ENCODE measurements at regions not wholly inside any gene's neighbourhood (a gene's known extent, or its start where the extent isn't known, plus 50 kb on each side); places are given as distances from the start of the nearest gene placed in this dataset.

GRCh38 chr9:88746029-88746742 is 211.2 kb downstream of the NXNL2 start:
- H3F3A ChIP-seq (ENCODE audit: insufficient read depth, low read length) = no peaks in the 10 kb centered on the region
- no peaks in the 10 kb centered on the region for H3K9me3 ChIP-seq (replicated peaks; ENCODE audit: insufficient read depth, low read length)
- no peaks in the 10 kb centered on the region for H3K79me2 ChIP-seq (ENCODE audit: low read length)
- H3K36me3 ChIP-seq (replicated peaks; ENCODE audit: insufficient read depth, low read length) = no peaks in the 10 kb centered on the region
- H3K4me1 ChIP-seq (ENCODE audit: low read length) = 0 out of 2 replicates have a peak, but pooled peaks cover 9% of the 10 kb centered on the region
- H3K9me2 ChIP-seq (replicated peaks; ENCODE audit: insufficient read depth, low read length) = no peaks in the 10 kb centered on the region
- no peak overlapping the region for H3K4me3 ChIP-seq (ENCODE audit: low read length)
- no peaks in the 10 kb centered on the region for H4K20me1 ChIP-seq (ENCODE audit: insufficient read depth, low read length)
- peak overlapping the region; percentile 22; the same call in 1 of the 2 replicates for H3K4me2 ChIP-seq (ENCODE audit: low read depth, low read length)
- no peaks in the 10 kb centered on the region for H3K27me3 ChIP-seq (replicated peaks; ENCODE audit: insufficient read depth, low read length)
- TF ChIP-seq CTCF (IDR thresholded peaks at IDR 0.05; ENCODE audit: low read length) = no peak
- no peak for TF ChIP-seq EZH2 (optimal IDR thresholded peaks at IDR 0.05; ENCODE audit: low read depth, low read length)
- no peak for TF ChIP-seq EZH2phosphoT487 (IDR thresholded peaks at IDR 0.05; ENCODE audit: low read length)
- H3K9ac ChIP-seq (ENCODE audit: low read length) = no peak overlapping the region
- H3K27ac ChIP-seq (ENCODE audit: low read length) = no peak overlapping the region
- DNase-seq = no peak
- H2AFZ ChIP-seq (ENCODE audit: low read length) = no peak overlapping the region

- TF ChIP-seq EZH2phosphoT487 (IDR thresholded peaks at IDR 0.05; ENCODE audit: low read length) (no peak), EZH2 (optimal IDR thresholded peaks at IDR 0.05; ENCODE audit: low read depth, low read length) (no peak), CTCF (IDR thresholded peaks at IDR 0.05; ENCODE audit: low read length) (no peak)
- DNase-seq = peak; percentile 40
- H3K4me2 ChIP-seq (ENCODE audit: low read depth, low read length) = peak overlapping the region; percentile 22; the same call in 1 of the 2 replicates
- H3K4me1 ChIP-seq (ENCODE audit: low read length) = 0 out of 2 replicates have a peak, but pooled peaks cover 9% of the 10 kb centered on the region
- no peaks in the 10 kb centered on the region for H3K9me3 ChIP-seq (replicated peaks; ENCODE audit: insufficient read depth, low read length)
- no peak overlapping the region for H3K4me3 ChIP-seq (ENCODE audit: low read length)
- H3K27ac ChIP-seq (ENCODE audit: low read length) = peak overlapping the region; percentile 16; the same call in 1 of the 2 replicates
- H3K36me3 ChIP-seq (replicated peaks; ENCODE audit: insufficient read depth, low read length) = no peaks in the 10 kb centered on the region
- no peaks in the 10 kb centered on the region for H4K20me1 ChIP-seq (ENCODE audit: insufficient read depth, low read length)
- no peaks in the 10 kb centered on the region for H3K27me3 ChIP-seq (replicated peaks; ENCODE audit: insufficient read depth, low read length)
- H3K9me2 ChIP-seq (replicated peaks; ENCODE audit: insufficient read depth, low read length) = no peaks in the 10 kb centered on the region
- no peak overlapping the region for H3K9ac ChIP-seq (ENCODE audit: low read length)
- peak overlapping the region; percentile 53; the same call in 1 of the 2 replicates for H2AFZ ChIP-seq (ENCODE audit: low read length)
- H3K79me2 ChIP-seq (ENCODE audit: low read length) = no peaks in the 10 kb centered on the region
- no peaks in the 10 kb centered on the region for H3F3A ChIP-seq (ENCODE audit: insufficient read depth, low read length)
These were observed 211.9 kb downstream of the NXNL2 start for GRCh38 chr9:88746743-88747398.

GRCh38 chr9:88747768-88748167 is 212.8 kb downstream of the NXNL2 start:
- Histone ChIP-seq H3K27me3 (replicated peaks; ENCODE audit: insufficient read depth, low read length) (no peaks in the 10 kb centered on the region), H2AFZ (ENCODE audit: low read length) (no peak overlapping the region), H3K9me3 (replicated peaks; ENCODE audit: insufficient read depth, low read length) (no peaks in the 10 kb centered on the region), H3K79me2 (ENCODE audit: low read length) (no peaks in the 10 kb centered on the region), H3K27ac (ENCODE audit: low read length) (no peak overlapping the region), H3K4me1 (ENCODE audit: low read length) (0 out of 2 replicates have a peak, but pooled peaks cover 9% of the 10 kb centered on the region), H4K20me1 (ENCODE audit: insufficient read depth, low read length) (no peaks in the 10 kb centered on the region), H3K4me2 (ENCODE audit: low read depth, low read length) (no peak overlapping the region), H3K9ac (ENCODE audit: low read length) (no peak overlapping the region), H3K4me3 (ENCODE audit: low read length) (no peak overlapping the region), H3F3A (ENCODE audit: insufficient read depth, low read length) (no peaks in the 10 kb centered on the region), H3K36me3 (replicated peaks; ENCODE audit: insufficient read depth, low read length) (no peaks in the 10 kb centered on the region), H3K9me2 (replicated peaks; ENCODE audit: insufficient read depth, low read length) (no peaks in the 10 kb centered on the region)
- no peak for TF ChIP-seq EZH2phosphoT487 (IDR thresholded peaks at IDR 0.05; ENCODE audit: low read length)
- no peak for TF ChIP-seq EZH2 (optimal IDR thresholded peaks at IDR 0.05; ENCODE audit: low read depth, low read length)
- TF ChIP-seq CTCF (IDR thresholded peaks at IDR 0.05; ENCODE audit: low read length) = no peak
- DNase-seq = no peak
